DOHH2 (cell line): ENCODE measurements at regions not wholly inside any gene's neighbourhood (a gene's known extent, or its start where the extent isn't known, plus 50 kb on each side); places are given as distances from the start of the nearest gene placed in this dataset.

Experiments
- H3F3A ChIP-seq: fragments of 200-600 bp; sonication (generic), shearing (Covaris generic); 2 replicates; pipeline ENCODE4 v1.6.0; 2016; ENCODE audit warnings: antibody characterized with exemption, mild to moderate bottlenecking; ENCODE audit not compliant: control insufficient read depth, insufficient read depth
- H3K27ac ChIP-seq: fragments of 200-600 bp; sonication (generic); 2 replicates; pipeline ENCODE4 v1.5.1; 2014; ENCODE audit warnings: low read depth, mild to moderate bottlenecking, low read length, moderate library complexity
- H3K27me3 ChIP-seq: fragments of 200-600 bp; sonication (generic); 2 replicates; pipeline ENCODE4 v1.6.1; 2014; ENCODE audit warnings: mild to moderate bottlenecking, low read length, mixed read lengths; ENCODE audit not compliant: control insufficient read depth
- H3K36me3 ChIP-seq: fragments of 200-600 bp; sonication (generic); 2 replicates; pipeline ENCODE4 v1.6.1; 2014; ENCODE audit warnings: mild to moderate bottlenecking, low read length, moderate library complexity, mixed read lengths; ENCODE audit not compliant: control insufficient read depth
- H3K4me1 ChIP-seq: fragments of 200-600 bp; sonication (generic); 2 replicates; pipeline ENCODE4 v1.6.1; 2014; ENCODE audit warnings: mild to moderate bottlenecking, low read length, mixed read lengths; ENCODE audit not compliant: control insufficient read depth
- H3K4me2 ChIP-seq: fragments of 200-600 bp; sonication (generic); 2 replicates; pipeline ENCODE4 v1.6.0; 2014; ENCODE audit warnings: mild to moderate bottlenecking, low read length, moderate library complexity
- H3K4me3 ChIP-seq: fragments of 200-600 bp; sonication (generic); 2 replicates; pipeline ENCODE4 v1.5.1; 2014; ENCODE audit warnings: mild to moderate bottlenecking, low read length, mixed read lengths
- H3K79me2 ChIP-seq: fragments of 200-600 bp; sonication (generic); 2 replicates; pipeline ENCODE4 v1.6.1; 2014; ENCODE audit warnings: mild to moderate bottlenecking, low read length, mixed read lengths; ENCODE audit not compliant: control insufficient read depth
- H3K9me2 ChIP-seq: fragments of 200-600 bp; sonication (generic); replicated peaks from 2 replicates; pipeline ENCODE4 v1.6.1; 2014; ENCODE audit warnings: mild to moderate bottlenecking, low read length, mixed read lengths; ENCODE audit not compliant: control insufficient read depth
- H3K9me3 ChIP-seq: fragments of 200-600 bp; sonication (generic); 2 replicates; pipeline ENCODE4 v1.6.1; 2014; ENCODE audit warnings: antibody characterized with exemption, low read length, mixed read lengths; ENCODE audit not compliant: control insufficient read depth, insufficient read depth
- H4K20me1 ChIP-seq: fragments of 200-600 bp; sonication (generic); 2 replicates; pipeline ENCODE4 v1.6.0; 2014; ENCODE audit warnings: low read depth, mild to moderate bottlenecking, antibody characterized with exemption, low read length, moderate library complexity; ENCODE audit not compliant: control insufficient read depth, insufficient read depth
- CTCF ChIP-seq: fragments of 200-600 bp; sonication (generic); IDR thresholded peaks from one replicate; pipeline ENCODE4 v1.5.1; 2014; ENCODE audit warnings: antibody characterized with exemption, mild to moderate bottlenecking, low read depth, low read length; ENCODE audit not compliant: poor library complexity, severe bottlenecking
- EZH2phosphoT487 ChIP-seq: fragments of 200-600 bp; sonication (generic); IDR thresholded peaks from 2 replicates; pipeline ENCODE4 v1.6.1; 2017; ENCODE audit warnings: borderline replicate concordance, mild to moderate bottlenecking, antibody characterized with exemption, low read length, moderate library complexity, mixed read lengths

GRCh38 chr18:71011389-71011788 is 722.5 kb downstream of the SOCS6 start:
- Histone ChIP-seq H3K9me2 (0 out of 2 replicates have a peak, but pooled peaks cover 2% of the 10 kb centered on the region), H3K9me3 (no peaks in the 10 kb centered on the region), H4K20me1 (no peaks in the 10 kb centered on the region), H3K27me3 (no peaks in the 10 kb centered on the region), H3K4me2 (no peak overlapping the region), H3F3A (no peaks in the 10 kb centered on the region), H3K27ac (no peak overlapping the region), H3K79me2 (no peaks in the 10 kb centered on the region), H3K4me1 (no peaks in the 10 kb centered on the region), H3K36me3 (no peaks in the 10 kb centered on the region), H3K4me3 (no peak overlapping the region)
- TF ChIP-seq EZH2phosphoT487 (no peak), CTCF (no peak)

DNA sequence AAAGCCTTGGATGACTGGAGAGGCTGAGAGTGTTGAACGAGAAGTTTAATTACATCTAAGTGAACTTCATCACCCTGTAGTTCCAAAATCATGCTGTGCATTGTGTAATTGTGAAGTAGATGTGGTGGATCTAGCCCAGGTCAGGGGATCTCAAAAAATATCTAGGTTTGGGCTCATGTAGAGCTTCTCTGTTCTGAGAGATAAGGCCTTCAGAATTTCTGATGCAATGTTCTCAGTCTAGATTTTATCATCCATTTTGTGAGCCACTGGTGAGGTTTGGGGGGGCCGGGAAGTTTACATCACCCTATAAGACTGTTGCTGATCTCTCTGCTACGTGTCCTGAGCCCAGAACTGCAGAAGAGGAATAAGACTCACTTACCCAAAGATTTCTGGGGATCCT is 719.4 kb downstream of the SOCS6 start:
- no peaks in the 10 kb centered on the region for H3K4me1 ChIP-seq
- H3K79me2 ChIP-seq = no peaks in the 10 kb centered on the region
- no peak overlapping the region for H3K27ac ChIP-seq
- H3F3A ChIP-seq = no peaks in the 10 kb centered on the region
- 0 out of 2 replicates have a peak, but pooled peaks cover 2% of the 10 kb centered on the region for H3K9me2 ChIP-seq
- TF ChIP-seq EZH2phosphoT487 (no peak), CTCF (no peak)
- no peaks in the 10 kb centered on the region for H3K27me3 ChIP-seq
- H3K4me3 ChIP-seq = no peak overlapping the region
- no peaks in the 10 kb centered on the region for H3K9me3 ChIP-seq
- no peaks in the 10 kb centered on the region for H3K36me3 ChIP-seq
- no peak overlapping the region for H3K4me2 ChIP-seq
- H4K20me1 ChIP-seq = no peaks in the 10 kb centered on the region

DNA sequence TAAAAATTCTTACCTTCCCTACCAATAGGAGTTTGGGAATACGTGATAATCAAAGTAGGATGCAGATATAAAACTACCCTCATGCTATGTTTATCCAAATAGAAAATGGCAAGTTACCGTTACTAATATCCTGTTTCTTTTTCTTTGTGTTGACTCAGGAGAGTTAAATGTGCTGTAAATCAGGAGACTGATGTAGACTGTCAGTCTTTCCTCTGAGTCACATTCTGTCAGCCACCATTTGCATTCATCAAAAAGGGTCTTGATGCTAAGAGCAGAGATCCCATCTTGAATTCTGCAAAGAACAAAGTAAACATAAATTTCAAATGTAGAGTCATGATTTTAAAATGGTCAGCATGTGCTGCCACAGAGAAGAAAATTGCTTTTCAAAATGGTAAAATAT is 712.8 kb downstream of the SOCS6 start:
- H3K27ac ChIP-seq = no peak overlapping the region
- no peak for TF ChIP-seq EZH2phosphoT487
- no peak for TF ChIP-seq CTCF
- no peak overlapping the region for H3K4me2 ChIP-seq

DNA sequence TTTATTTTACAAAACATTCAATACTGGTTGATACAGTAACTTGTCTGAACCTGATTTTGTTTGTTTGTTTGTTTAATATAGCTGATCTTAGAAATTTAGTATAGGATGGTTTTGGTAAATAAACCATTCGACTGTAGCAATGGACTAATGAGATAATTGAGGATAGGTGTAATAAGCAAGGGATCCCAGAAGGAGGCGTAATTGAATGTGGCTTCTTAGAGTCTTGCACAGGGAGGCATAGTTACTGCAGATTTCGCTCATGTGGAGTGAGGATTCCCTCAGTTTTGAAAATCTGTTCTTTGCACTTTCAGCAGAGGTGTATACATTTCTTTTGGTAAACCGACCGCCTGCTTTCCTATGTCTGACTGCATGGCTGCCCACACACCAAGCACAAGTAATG is 709.6 kb downstream of the SOCS6 start:
- Histone ChIP-seq H3K4me2 (no peak overlapping the region), H3K36me3 (no peaks in the 10 kb centered on the region)

More for the DNA sequence above, 712.8 kb downstream of the SOCS6 start:
- no peaks in the 10 kb centered on the region for H3K79me2 ChIP-seq
- H3K36me3 ChIP-seq = no peaks in the 10 kb centered on the region
- no peak overlapping the region for H3K4me3 ChIP-seq
- no peaks in the 10 kb centered on the region for H3F3A ChIP-seq
- H4K20me1 ChIP-seq = no peaks in the 10 kb centered on the region
- no peaks in the 10 kb centered on the region for H3K4me1 ChIP-seq
- no peaks in the 10 kb centered on the region for H3K9me3 ChIP-seq
- H3K9me2 ChIP-seq = no peaks in the 10 kb centered on the region
- no peaks in the 10 kb centered on the region for H3K27me3 ChIP-seq

More for the DNA sequence above, 709.6 kb downstream of the SOCS6 start:
- H3K27me3 ChIP-seq = no peaks in the 10 kb centered on the region
- no peaks in the 10 kb centered on the region for H3K4me1 ChIP-seq
- no peaks in the 10 kb centered on the region for H4K20me1 ChIP-seq
- H3K9me2 ChIP-seq = no peaks in the 10 kb centered on the region
- TF ChIP-seq EZH2phosphoT487 (no peak), CTCF (no peak)
- H3K79me2 ChIP-seq = no peaks in the 10 kb centered on the region
- H3F3A ChIP-seq = no peaks in the 10 kb centered on the region
- no peak overlapping the region for H3K27ac ChIP-seq
- no peaks in the 10 kb centered on the region for H3K9me3 ChIP-seq
- H3K4me3 ChIP-seq = no peak overlapping the region
